ENCODE measurements at regions not wholly inside any gene's neighbourhood (a gene's known extent, or its start where the extent isn't known, plus 50 kb on each side); places are given as distances from the start of the nearest gene placed in this dataset.

- no peak for TF ChIP-seq EP300 (IDR thresholded peaks at IDR 0.05)
- no peak for TF ChIP-seq POLR2A (IDR thresholded peaks at IDR 0.05)
- TF ChIP-seq CTCF (IDR thresholded peaks at IDR 0.05), result no peak
Measured at GRCh38 chr11:92642177-92642931, 327.1 kb upstream of the MTNR1B start.
